SK-N-SH treated with all-trans-retinoic acid at 6 μM for 48 hours (cell line): ENCODE measurements at regions not wholly inside any gene's neighbourhood (a gene's known extent, or its start where the extent isn't known, plus 50 kb on each side); places are given as distances from the start of the nearest gene placed in this dataset.
"Not testable (repeated sequence)": the region's sequence is repeated elsewhere in the genome, so short reads cannot be mapped to it uniquely, and the experiment has no call there.

ENCODE experiments used
- ARNTL ChIP-seq: fragments of 450-650 bp; formaldehyde crosslinking; IDR thresholded peaks from 2 replicates; pipeline ENCODE4 v1.5.0; 2020; ENCODE audit warnings: low read depth, mild to moderate bottlenecking, moderate library complexity, borderline replicate concordance
- BACH2 ChIP-seq: fragments of 250-450 bp; sonication (Bioruptor Pico); IDR thresholded peaks from 2 replicates; pipeline ENCODE4 v1.9.0; 2021; ENCODE audit warnings: mild to moderate bottlenecking, borderline replicate concordance
- CSDC2 ChIP-seq: fragments of 250-450 bp; sonication (Bioruptor Pico); IDR thresholded peaks from 2 replicates; pipeline ENCODE4 v1.5.0; 2020; ENCODE audit warnings: mild to moderate bottlenecking, moderate library complexity
- ESRRG ChIP-seq: fragments of 250-450 bp; sonication (Bioruptor Pico); IDR thresholded peaks from 2 replicates; pipeline ENCODE4 v1.6.1; 2021; ENCODE audit warnings: mild to moderate bottlenecking
- OSR1 ChIP-seq: fragments of 250-450 bp; sonication (Bioruptor Pico); IDR thresholded peaks from 2 replicates; pipeline ENCODE4 v1.8.0; 2022; ENCODE audit warnings: moderate library complexity, mild to moderate bottlenecking, inconsistent platforms
- PATZ1 ChIP-seq: fragments of 250-450 bp; sonication (Bioruptor Pico); IDR thresholded peaks from 2 replicates; pipeline ENCODE4 v1.8.0; 2020; ENCODE audit warnings: mild to moderate bottlenecking, moderate library complexity, borderline replicate concordance
- RARB ChIP-seq: fragments of 250-450 bp; sonication (Bioruptor Pico); IDR thresholded peaks from 2 replicates; pipeline ENCODE4 v1.8.0; 2021; ENCODE audit warnings: mild to moderate bottlenecking, moderate library complexity
- SNAI2 ChIP-seq: fragments of 250-450 bp; sonication (Bioruptor Pico); IDR thresholded peaks from 2 replicates; pipeline ENCODE4 v1.5.0; 2020; ENCODE audit warnings: mild to moderate bottlenecking, moderate library complexity
- ZC3H10 ChIP-seq: fragments of 250-450 bp; sonication (Bioruptor Pico); IDR thresholded peaks from 2 replicates; pipeline ENCODE4 v1.5.1; 2021; ENCODE audit warnings: mild to moderate bottlenecking, moderate library complexity
- ZFP3 ChIP-seq: fragments of 250-450 bp; sonication (Bioruptor Pico); IDR thresholded peaks from 2 replicates; pipeline ENCODE4 v1.5.0; 2020; ENCODE audit warnings: mild to moderate bottlenecking, moderate library complexity
- ZFP30 ChIP-seq: fragments of 450-650 bp; formaldehyde crosslinking; IDR thresholded peaks from 2 replicates; pipeline ENCODE4 v1.5.0; 2022; ENCODE audit warnings: mild to moderate bottlenecking, moderate library complexity
- ZNF70 ChIP-seq: fragments of 450-650 bp; formaldehyde crosslinking; IDR thresholded peaks from 2 replicates; pipeline ENCODE4 v1.5.0; 2020; ENCODE audit warnings: mild to moderate bottlenecking, moderate library complexity
- ZNF8 ChIP-seq: fragments of 450-650 bp; formaldehyde crosslinking; IDR thresholded peaks from 2 replicates; pipeline ENCODE4 v1.5.0; 2020; ENCODE audit warnings: mild to moderate bottlenecking, moderate library complexity
- TF ChIP-seq, protein P1 (sequence below): fragments of 250-450 bp; sonication (Bioruptor Pico); IDR thresholded peaks from 2 replicates; pipeline ENCODE4 v1.5.1; 2020; ENCODE audit warnings: low read depth, mild to moderate bottlenecking, moderate library complexity

GRCh38 chr2:35478121-35478520 is 877.5 kb upstream of the CRIM1 start:
- TF ChIP-seq ZNF70 (CRISPR knock-in tag); PATZ1 (CRISPR knock-in tag); RARB (CRISPR knock-in tag); ARNTL (CRISPR knock-in tag); ESRRG (CRISPR knock-in tag); ZNF8 (CRISPR knock-in tag); OSR1 (CRISPR knock-in tag); ZC3H10; SNAI2 (CRISPR knock-in tag); ZFP3 (CRISPR knock-in tag); CSDC2 (CRISPR knock-in tag); ZFP30; BACH2 (CRISPR knock-in tag): not testable (repeated sequence)
- TF ChIP-seq, protein P1, sequence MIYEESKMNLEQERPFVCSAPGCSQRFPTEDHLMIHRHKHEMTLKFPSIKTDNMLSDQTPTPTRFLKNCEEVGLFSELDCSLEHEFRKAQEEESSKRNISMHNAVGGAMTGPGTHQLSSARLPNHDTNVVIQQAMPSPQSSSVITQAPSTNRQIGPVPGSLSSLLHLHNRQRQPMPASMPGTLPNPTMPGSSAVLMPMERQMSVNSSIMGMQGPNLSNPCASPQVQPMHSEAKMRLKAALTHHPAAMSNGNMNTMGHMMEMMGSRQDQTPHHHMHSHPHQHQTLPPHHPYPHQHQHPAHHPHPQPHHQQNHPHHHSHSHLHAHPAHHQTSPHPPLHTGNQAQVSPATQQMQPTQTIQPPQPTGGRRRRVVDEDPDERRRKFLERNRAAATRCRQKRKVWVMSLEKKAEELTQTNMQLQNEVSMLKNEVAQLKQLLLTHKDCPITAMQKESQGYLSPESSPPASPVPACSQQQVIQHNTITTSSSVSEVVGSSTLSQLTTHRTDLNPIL (CRISPR knock-in tag): not testable (repeated sequence)
